ENCODE measurements at regions not wholly inside any gene's neighbourhood (a gene's known extent, or its start where the extent isn't known, plus 50 kb on each side); places are given as distances from the start of the nearest gene placed in this dataset.
A peak's percentile ranks its signal among the peaks of the same experiment; 100 is the strongest.

DNA sequence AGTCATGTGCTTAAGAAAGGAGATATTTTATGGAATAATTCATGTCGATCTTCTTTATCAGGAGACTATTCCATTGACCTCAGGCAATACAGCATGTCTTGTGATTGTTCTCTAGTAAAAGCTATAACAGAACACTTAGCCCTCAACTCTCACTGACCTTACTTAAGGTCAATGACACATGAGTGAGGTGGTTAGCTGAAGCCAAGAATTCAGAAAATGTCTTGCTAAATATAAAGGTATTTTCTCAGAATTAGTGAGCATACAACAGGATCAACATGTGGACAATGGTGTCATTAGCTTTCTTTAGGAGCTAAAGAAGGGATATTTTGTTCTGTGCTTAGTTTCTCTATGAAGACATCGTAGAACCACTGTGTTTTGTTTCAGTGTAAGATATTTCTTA is 1730.4 kb upstream of the SLC10A2 start:
- no peak for DNase-seq
- Histone ChIP-seq H3K36me3 (replicated peaks) (no peaks in the 10 kb centered on the region), H3K4me3 (ENCODE audit: low read depth, low read length) (no peak overlapping the region), H3K27ac (no peak overlapping the region), H3K27me3 (replicated peaks) (no peaks in the 10 kb centered on the region)
- in situ Hi-C loops (cut with HindIII; ENCODE audit: low pct_ligation_motif_present, low sequenced_read_pairs), result no loop called here
- TF ChIP-seq, protein P1, sequence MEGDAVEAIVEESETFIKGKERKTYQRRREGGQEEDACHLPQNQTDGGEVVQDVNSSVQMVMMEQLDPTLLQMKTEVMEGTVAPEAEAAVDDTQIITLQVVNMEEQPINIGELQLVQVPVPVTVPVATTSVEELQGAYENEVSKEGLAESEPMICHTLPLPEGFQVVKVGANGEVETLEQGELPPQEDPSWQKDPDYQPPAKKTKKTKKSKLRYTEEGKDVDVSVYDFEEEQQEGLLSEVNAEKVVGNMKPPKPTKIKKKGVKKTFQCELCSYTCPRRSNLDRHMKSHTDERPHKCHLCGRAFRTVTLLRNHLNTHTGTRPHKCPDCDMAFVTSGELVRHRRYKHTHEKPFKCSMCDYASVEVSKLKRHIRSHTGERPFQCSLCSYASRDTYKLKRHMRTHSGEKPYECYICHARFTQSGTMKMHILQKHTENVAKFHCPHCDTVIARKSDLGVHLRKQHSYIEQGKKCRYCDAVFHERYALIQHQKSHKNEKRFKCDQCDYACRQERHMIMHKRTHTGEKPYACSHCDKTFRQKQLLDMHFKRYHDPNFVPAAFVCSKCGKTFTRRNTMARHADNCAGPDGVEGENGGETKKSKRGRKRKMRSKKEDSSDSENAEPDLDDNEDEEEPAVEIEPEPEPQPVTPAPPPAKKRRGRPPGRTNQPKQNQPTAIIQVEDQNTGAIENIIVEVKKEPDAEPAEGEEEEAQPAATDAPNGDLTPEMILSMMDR (IDR thresholded peaks at IDR 0.05; ENCODE audit: low read depth, low read length, missing control alignments), result no peak

- Histone ChIP-seq H3K36me3 (replicated peaks) (no peaks in the 10 kb centered on the region), H3K27me3 (replicated peaks) (no peaks in the 10 kb centered on the region), H3K4me3 (ENCODE audit: low read depth, low read length) (no peak overlapping the region), H3K27ac (no peak overlapping the region)
- in situ Hi-C loops (cut with HindIII; ENCODE audit: low pct_ligation_motif_present, low sequenced_read_pairs), result no loop called here
- DNase-seq, result no peak
- TF ChIP-seq, protein P1 (IDR thresholded peaks at IDR 0.05; ENCODE audit: low read depth, low read length, missing control alignments), result no peak
Observed at GRCh38 chr13:104785952-104786351, 1719.7 kb upstream of the SLC10A2 start.

DNA sequence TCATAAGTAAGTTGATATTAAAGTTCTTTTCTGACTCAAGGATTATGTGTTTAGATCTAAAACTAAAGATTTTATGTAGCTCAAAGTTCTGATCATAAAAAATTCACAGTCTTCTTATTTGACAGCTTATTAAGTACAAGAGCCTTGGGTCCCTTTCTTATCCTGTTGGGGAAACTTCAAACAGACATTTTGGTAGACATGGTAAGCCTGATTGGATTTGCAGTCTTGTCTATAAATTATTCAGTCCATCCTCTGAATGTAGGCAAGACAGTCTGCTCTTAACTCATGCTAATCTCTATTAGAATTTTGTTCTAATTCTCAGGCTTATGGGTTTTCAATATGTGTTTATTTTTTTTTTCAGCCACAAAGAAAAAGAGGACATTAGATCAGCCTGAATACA is 1718.7 kb upstream of the SLC10A2 start:
- no peak overlapping the region for H3K4me3 ChIP-seq (ENCODE audit: low read depth, low read length)
- H3K27me3 ChIP-seq (replicated peaks), result no peaks in the 10 kb centered on the region
- no peak overlapping the region for H3K27ac ChIP-seq
- no peak for DNase-seq
- TF ChIP-seq, protein P1 (IDR thresholded peaks at IDR 0.05; ENCODE audit: low read depth, low read length, missing control alignments), result no peak
- H3K36me3 ChIP-seq (replicated peaks), result no peaks in the 10 kb centered on the region
- in situ Hi-C loops (cut with HindIII; ENCODE audit: low pct_ligation_motif_present, low sequenced_read_pairs), result no loop called here

DNA sequence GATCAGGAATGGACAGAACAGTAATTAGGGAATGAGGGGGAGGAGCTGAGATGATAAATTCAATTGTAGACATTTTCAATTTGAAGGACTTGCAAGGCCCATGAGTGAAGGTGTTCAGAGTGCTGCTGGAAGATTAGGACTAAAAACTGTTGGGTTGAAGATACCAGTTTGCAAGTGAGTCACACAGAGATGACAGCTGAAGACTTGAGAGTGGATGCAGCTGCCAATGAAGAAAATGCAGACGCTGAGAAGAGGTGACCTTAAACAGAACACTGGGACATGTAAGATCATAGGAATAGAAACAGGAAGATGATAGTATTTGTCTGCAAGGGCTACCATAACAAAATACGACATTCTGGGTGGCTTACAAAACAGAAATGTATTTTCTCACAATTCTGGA is 1716.5 kb upstream of the SLC10A2 start:
- no peak for DNase-seq
- no peaks in the 10 kb centered on the region for H3K27me3 ChIP-seq (replicated peaks)
- TF ChIP-seq, protein P1 (IDR thresholded peaks at IDR 0.05; ENCODE audit: low read depth, low read length, missing control alignments), result no peak
- in situ Hi-C loops (cut with HindIII; ENCODE audit: low pct_ligation_motif_present, low sequenced_read_pairs), result no loop called here
- H3K27ac ChIP-seq, result no peak overlapping the region
- no peaks in the 10 kb centered on the region for H3K36me3 ChIP-seq (replicated peaks)
- no peak overlapping the region for H3K4me3 ChIP-seq (ENCODE audit: low read depth, low read length)

DNA sequence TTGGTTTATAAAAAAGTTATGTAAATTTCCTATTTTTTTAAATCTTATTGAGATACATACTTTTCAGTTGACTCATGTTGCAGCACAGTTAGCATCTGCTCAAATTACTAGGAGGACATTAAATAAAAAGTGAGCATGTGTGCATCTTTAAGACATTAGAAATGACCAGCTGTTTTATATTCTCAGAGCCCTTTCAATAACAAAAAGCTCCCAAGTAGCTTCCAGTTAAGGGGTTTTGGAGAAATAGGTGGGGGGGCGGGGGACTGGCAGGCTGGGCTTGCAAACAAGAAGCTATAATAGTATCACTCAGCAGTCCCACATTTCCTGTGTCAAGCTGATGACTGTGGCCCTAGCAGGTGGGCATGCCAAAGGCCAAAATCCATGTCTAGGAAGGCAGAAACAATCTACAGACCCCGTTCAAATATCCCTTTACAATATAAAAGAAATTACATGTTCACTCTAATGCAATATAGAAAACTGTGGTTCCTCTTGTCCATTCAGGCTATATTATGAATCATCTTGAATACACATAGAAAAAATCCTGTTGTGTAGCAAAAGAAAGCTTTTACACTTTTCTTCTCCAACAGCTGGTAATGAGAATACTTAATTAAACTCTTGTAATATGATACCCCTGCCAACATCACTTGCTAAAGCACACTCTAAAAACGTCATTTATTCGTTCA is 1713.2 kb upstream of the SLC10A2 start:
- in situ Hi-C loops (cut with HindIII; ENCODE audit: low pct_ligation_motif_present, low sequenced_read_pairs), result no loop called here
- Histone ChIP-seq H3K36me3 (replicated peaks) (no peaks in the 10 kb centered on the region), H3K4me3 (ENCODE audit: low read depth, low read length) (no peak overlapping the region), H3K27me3 (replicated peaks) (no peaks in the 10 kb centered on the region), H3K27ac (no peak overlapping the region)
- peak; percentile 26 for DNase-seq
- TF ChIP-seq, protein P1 (IDR thresholded peaks at IDR 0.05; ENCODE audit: low read depth, low read length, missing control alignments), result no peak

DNA sequence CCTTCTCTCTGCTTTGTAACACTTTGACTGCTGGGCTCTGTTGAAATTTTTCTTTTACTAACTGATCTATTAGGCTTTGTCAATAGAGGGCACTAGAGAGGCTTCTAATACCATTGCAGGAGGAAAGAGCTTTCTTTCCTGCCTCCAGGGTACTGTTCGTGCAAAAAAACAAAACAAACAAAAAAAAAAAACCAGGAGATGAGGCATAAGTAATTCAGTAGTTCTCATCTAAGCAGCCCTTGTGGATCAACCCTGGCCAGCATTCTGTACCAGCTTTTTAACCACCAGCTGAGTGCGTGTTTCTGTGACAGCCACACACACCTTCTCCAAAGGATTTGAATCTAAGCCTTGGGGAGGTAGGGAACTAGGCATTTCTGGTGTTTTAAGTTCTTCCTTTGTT is 1707.6 kb upstream of the SLC10A2 start:
- H3K4me3 ChIP-seq (ENCODE audit: low read depth, low read length), result no peak overlapping the region
- H3K36me3 ChIP-seq (replicated peaks), result no peaks in the 10 kb centered on the region
- DNase-seq, result peak; percentile 16
- H3K27me3 ChIP-seq (replicated peaks), result no peaks in the 10 kb centered on the region
- TF ChIP-seq, protein P1 (IDR thresholded peaks at IDR 0.05; ENCODE audit: low read depth, low read length, missing control alignments), result peak; percentile 74
- no peak overlapping the region for H3K27ac ChIP-seq
- in situ Hi-C loops (cut with HindIII; ENCODE audit: low pct_ligation_motif_present, low sequenced_read_pairs), result no loop called here

All from brain microvascular endothelial cell (primary cell).